ENCODE measurements at regions not wholly inside any gene's neighbourhood (a gene's known extent, or its start where the extent isn't known, plus 50 kb on each side); places are given as distances from the start of the nearest gene placed in this dataset.

- WGBS (ENCODE audit: low lambda C conversion rate, missing lambda C conversion rate), result 94% methylated on average over 2 of the region's 2 CpGs
- no peak overlapping the region for H3K4me3 ChIP-seq
- H3K36me3 ChIP-seq (replicated peaks; ENCODE audit: insufficient read depth, low read depth), result no peaks in the 10 kb centered on the region
- no peaks in the 10 kb centered on the region for H3K79me2 ChIP-seq
- H3K9me2 ChIP-seq (replicated peaks; ENCODE audit: insufficient read depth), result no peaks in the 10 kb centered on the region
- no peaks in the 10 kb centered on the region for H3K27me3 ChIP-seq
- H3K4me2 ChIP-seq, result no peak overlapping the region
- H3K27ac ChIP-seq, result no peak overlapping the region
- H2AFZ ChIP-seq, result no peak overlapping the region
- H4K20me1 ChIP-seq (ENCODE audit: insufficient read depth, poor library complexity, severe bottlenecking), result no peaks in the 10 kb centered on the region
- no peaks in the 10 kb centered on the region for H3K9me3 ChIP-seq (ENCODE audit: low read depth)
- no peak for DNase-seq (ENCODE audit: low spot score)
- TF ChIP-seq EZH2 (IDR thresholded peaks at IDR 0.05; ENCODE audit: borderline replicate concordance) (no peak), EZH2phosphoT487 (IDR thresholded peaks at IDR 0.05; ENCODE audit: low read depth, severe bottlenecking, unreplicated experiment) (no peak), CTCF (IDR thresholded peaks at IDR 0.05; ENCODE audit: poor library complexity) (no peak)
- peaks cover 4% of the 10 kb centered on the region for H3K4me1 ChIP-seq (ENCODE audit: insufficient read depth)
Measured at GRCh38 chr10:28403090-28403489, 100.2 kb upstream of the MPP7 start.

- TF ChIP-seq CTCF (IDR thresholded peaks at IDR 0.05; ENCODE audit: poor library complexity) (no peak), EZH2 (IDR thresholded peaks at IDR 0.05; ENCODE audit: borderline replicate concordance) (no peak), EZH2phosphoT487 (IDR thresholded peaks at IDR 0.05; ENCODE audit: low read depth, severe bottlenecking, unreplicated experiment) (no peak)
- no peaks in the 10 kb centered on the region for H3K79me2 ChIP-seq
- no peak overlapping the region for H3K4me2 ChIP-seq
- no peaks in the 10 kb centered on the region for H3K9me2 ChIP-seq (replicated peaks; ENCODE audit: insufficient read depth)
- H3K4me3 ChIP-seq, result no peak overlapping the region
- H3K27me3 ChIP-seq, result peaks cover 7% of the 10 kb centered on the region
- no peak overlapping the region for H2AFZ ChIP-seq
- H3K4me1 ChIP-seq (ENCODE audit: insufficient read depth), result no peaks in the 10 kb centered on the region
- H3K9me3 ChIP-seq (ENCODE audit: low read depth), result no peaks in the 10 kb centered on the region
- H3K36me3 ChIP-seq (replicated peaks; ENCODE audit: insufficient read depth, low read depth), result no peaks in the 10 kb centered on the region
- DNase-seq (ENCODE audit: low spot score), result no peak
- WGBS (ENCODE audit: low lambda C conversion rate, missing lambda C conversion rate), result 90% methylated on average over 4 of the region's 4 CpGs
- no peak overlapping the region for H3K27ac ChIP-seq
- H4K20me1 ChIP-seq (ENCODE audit: insufficient read depth, poor library complexity, severe bottlenecking), result no peaks in the 10 kb centered on the region
Measured at GRCh38 chr10:28408237-28408777, 105.4 kb upstream of the MPP7 start.

- H3K9me2 ChIP-seq (replicated peaks; ENCODE audit: insufficient read depth), result no peaks in the 10 kb centered on the region
- TF ChIP-seq EZH2phosphoT487 (IDR thresholded peaks at IDR 0.05; ENCODE audit: low read depth, severe bottlenecking, unreplicated experiment) (no peak), CTCF (IDR thresholded peaks at IDR 0.05; ENCODE audit: poor library complexity) (peak; percentile 26)
- no peak overlapping the region for H3K27ac ChIP-seq
- WGBS (ENCODE audit: low lambda C conversion rate, missing lambda C conversion rate), result 40% methylated on average over 4 of the region's 4 CpGs
- H3K9me3 ChIP-seq (ENCODE audit: low read depth), result no peaks in the 10 kb centered on the region
- H3K4me3 ChIP-seq, result no peak overlapping the region
- no peak for DNase-seq (ENCODE audit: low spot score)
- H2AFZ ChIP-seq, result no peak overlapping the region
- H3K4me2 ChIP-seq, result no peak overlapping the region
- H4K20me1 ChIP-seq (ENCODE audit: insufficient read depth, poor library complexity, severe bottlenecking), result no peaks in the 10 kb centered on the region
- H3K4me1 ChIP-seq (ENCODE audit: insufficient read depth), result no peaks in the 10 kb centered on the region
- H3K79me2 ChIP-seq, result no peaks in the 10 kb centered on the region
- H3K36me3 ChIP-seq (replicated peaks; ENCODE audit: insufficient read depth, low read depth), result no peaks in the 10 kb centered on the region
- peaks cover 7% of the 10 kb centered on the region for H3K27me3 ChIP-seq
Measured at GRCh38 chr10:28410420-28411135, 107.7 kb upstream of the MPP7 start.

Data from hepatocyte (in vitro differentiated cells).